Naive thymus-derived CD4-positive, alpha-beta T cell (primary cell): ENCODE measurements at regions not wholly inside any gene's neighbourhood (a gene's known extent, or its start where the extent isn't known, plus 50 kb on each side); places are given as distances from the start of the nearest gene placed in this dataset.

ENCODE experiments used
- ATAC-seq: fragments of 150-1000 bp; cut with Tn5 transposase; 2 replicates; pipeline ENCODE4 v1.10.0; 2021; ENCODE audit warnings: mild to moderate bottlenecking, moderate library complexity
- CTCF ChIA-PET: fragments of 350-600 bp; sonication (Branson Sonifier 250); formaldehyde crosslinking; loops from one replicate; lab custom pipeline; 2021; ENCODE audit warnings: antibody characterized with exemption; lab: Charles Lee
- POLR2A ChIA-PET: fragments of 350-600 bp; sonication (Branson Sonifier 250); formaldehyde crosslinking; loops from one replicate; lab custom pipeline; 2021; ENCODE audit warnings: antibody characterized with exemption, inconsistent platforms; lab: Charles Lee
- DNase-seq, 9 donors: peaks; one replicate each; pipeline versions ENCODE4 v3.0.0 to v3.0.0-alpha.2; 2020 to 2022; ENCODE audit warnings: mixed read lengths in 1 of 9
- H3K27ac ChIP-seq: one replicate; pipeline ENCODE4 v1.7.0; 2013; ENCODE audit warnings: mild to moderate bottlenecking, low read depth, low read length, moderate library complexity
- H3K27me3 ChIP-seq, 2 donors: one replicate each; pipeline ENCODE4 v1.7.0; 2013; ENCODE audit warnings: low read length in 2 of 2, mild to moderate bottlenecking in 2 of 2, moderate library complexity in 2 of 2; ENCODE audit not compliant: control insufficient read depth in 2 of 2, insufficient read depth in 2 of 2
- H3K36me3 ChIP-seq, 3 experiments: 1 replicate in 2 of 3; 2 replicates in 1 of 3; pipeline ENCODE4 v1.7.0; 2013; ENCODE audit warnings: low read length in 3 of 3, mild to moderate bottlenecking in 3 of 3, moderate library complexity in 1 of 3; ENCODE audit not compliant: insufficient read depth in 3 of 3, control insufficient read depth in 2 of 3
- H3K4me1 ChIP-seq, 2 donors: one replicate each; pipeline ENCODE4 v1.7.0; 2013; ENCODE audit warnings: low read length in 2 of 2, mild to moderate bottlenecking in 2 of 2, moderate library complexity in 1 of 2; ENCODE audit not compliant: control insufficient read depth in 2 of 2, insufficient read depth in 2 of 2
- H3K4me3 ChIP-seq: 2 replicates; pipeline ENCODE4 v1.7.0; 2013; ENCODE audit warnings: mild to moderate bottlenecking, low read length
- H3K9me3 ChIP-seq, 3 experiments: 1 replicate in 2 of 3; 2 replicates in 1 of 3; pipeline ENCODE4 v1.7.0; 2013; ENCODE audit warnings: low read length in 3 of 3; ENCODE audit not compliant: control insufficient read depth in 2 of 3
- H3K27ac Mint-ChIP-seq, 9 donors: one replicate each; pipeline ENCODE4 v1.8.0; 2020 to 2022; ENCODE audit warnings: mixed read lengths in 9 of 9, mild to moderate bottlenecking in 8 of 9, moderate library complexity in 5 of 9, inconsistent platforms in 2 of 9
- H3K27me3 Mint-ChIP-seq, 5 donors: one replicate each; pipeline ENCODE4 v1.8.0; 2021 to 2022; ENCODE audit warnings: mixed read lengths in 5 of 5, mild to moderate bottlenecking in 1 of 5
- H3K36me3 Mint-ChIP-seq, 5 donors: one replicate each; pipeline ENCODE4 v1.8.0; 2020 to 2022; ENCODE audit warnings: mixed read lengths in 5 of 5, mild to moderate bottlenecking in 3 of 5, inconsistent platforms in 1 of 5
- H3K4me1 Mint-ChIP-seq, 7 donors: one replicate each; pipeline ENCODE4 v1.8.0; 2020 to 2022; ENCODE audit warnings: mixed read lengths in 7 of 7, mild to moderate bottlenecking in 3 of 7, inconsistent platforms in 1 of 7
- H3K4me3 Mint-ChIP-seq, 10 donors: one replicate each; pipeline ENCODE4 v1.8.0; 2020 to 2022; ENCODE audit warnings: mild to moderate bottlenecking in 10 of 10, mixed read lengths in 10 of 10, moderate library complexity in 6 of 10, inconsistent platforms in 2 of 10
- H3K9me3 Mint-ChIP-seq, 11 donors: one replicate each; pipeline ENCODE4 v1.8.0; 2020 to 2022; ENCODE audit warnings: mixed read lengths in 11 of 11, mild to moderate bottlenecking in 4 of 11, inconsistent platforms in 1 of 11, moderate library complexity in 1 of 11
- intact Hi-C, 2 donors: fragments of 100-400 bp; cut with micrococcal nuclease; formaldehyde crosslinking; loops; one replicate each; pipeline ENCODE4 v1.15.1; 2023

DNA sequence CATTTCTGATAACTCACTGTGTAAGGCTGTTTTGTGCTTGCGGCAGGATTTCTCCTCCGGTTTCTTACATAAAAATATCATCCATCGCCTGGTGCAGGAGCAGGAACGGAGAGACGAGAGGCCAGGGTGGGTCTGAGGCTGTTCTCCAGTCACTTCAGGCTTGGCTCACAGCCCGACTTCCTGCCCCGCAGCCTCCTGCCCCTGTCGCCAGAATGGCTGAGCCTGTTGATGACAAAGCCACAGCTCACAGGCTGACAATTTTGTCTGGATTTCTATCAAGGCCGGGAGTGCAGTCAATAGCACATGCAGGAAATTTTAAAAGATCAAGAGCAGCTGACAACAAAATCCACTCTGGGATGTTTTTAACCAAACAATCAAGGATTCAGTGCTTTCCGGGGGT, 229.7 kb upstream of the ZNF32 start:
- Mint-ChIP-seq H3K27ac (no peak overlapping the region), H3K4me1 (peaks cover 0 to 6% (median 2%) of the 10 kb centered on the region in 7 donors), H3K4me3 (peak overlapping the region in 1 of 10 donors; percentile 34), H3K36me3 (peaks cover 0 to 3% (median 0%) of the 10 kb centered on the region in 5 donors), H3K9me3 (peaks cover 0 to 2% (median 0%) of the 10 kb centered on the region in 11 donors), H3K27me3 (peaks cover 0 to 10% (median 0%) of the 10 kb centered on the region in 5 donors)
- ATAC-seq (no peak), DNase-seq (no peak)
- H3K27me3 ChIP-seq = no peaks in the 10 kb centered on the region
- ChIA-PET CTCF (no interaction called here), POLR2A (no interaction called here)
- H3K36me3 ChIP-seq = no peaks in the 10 kb centered on the region
- no peaks in the 10 kb centered on the region for H3K9me3 ChIP-seq
- H3K4me3 ChIP-seq = no peak overlapping the region
- H3K4me1 ChIP-seq = no peaks in the 10 kb centered on the region
- H3K27ac ChIP-seq = no peak overlapping the region
- intact Hi-C loops = no loop called here

DNA sequence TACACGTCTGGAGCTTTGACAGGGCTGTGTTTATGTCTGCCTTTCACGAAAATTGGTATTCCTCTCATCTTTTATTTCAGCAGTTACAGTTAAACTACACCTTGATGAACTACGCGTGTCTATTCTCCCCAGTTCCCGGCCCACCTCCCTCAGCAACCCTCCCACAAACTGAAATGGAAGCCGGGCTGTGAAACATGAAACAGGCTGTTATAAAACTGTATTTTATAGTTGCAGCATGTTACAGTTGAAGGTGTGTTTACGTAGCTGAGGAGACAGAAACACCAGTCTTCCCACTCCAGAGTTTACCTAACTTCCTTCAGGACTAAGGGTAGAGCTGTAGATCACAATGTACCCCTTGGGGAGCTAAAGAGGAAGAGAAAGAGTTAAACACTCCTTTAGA, 228.3 kb upstream of the ZNF32 start:
- Histone ChIP-seq H3K4me1 (no peaks in the 10 kb centered on the region), H3K4me3 (no peak overlapping the region), H3K27me3 (no peaks in the 10 kb centered on the region), H3K36me3 (no peaks in the 10 kb centered on the region), H3K9me3 (no peaks in the 10 kb centered on the region), H3K27ac (no peak overlapping the region)
- ChIA-PET POLR2A (no interaction called here), CTCF (no interaction called here)
- ATAC-seq (no peak), DNase-seq (no peak)
- peaks cover 0 to 7% (median 0%) of the 10 kb centered on the region in 5 donors for H3K27me3 Mint-ChIP-seq
- H3K27ac Mint-ChIP-seq = no peak overlapping the region
- no peak overlapping the region for H3K4me3 Mint-ChIP-seq
- peaks cover 0 to under 1% (median 0%) of the 10 kb centered on the region in 11 donors for H3K9me3 Mint-ChIP-seq
- H3K4me1 Mint-ChIP-seq = peaks cover 0 to 6% (median 2%) of the 10 kb centered on the region in 7 donors
- H3K36me3 Mint-ChIP-seq = peaks cover 0 to 3% (median 0%) of the 10 kb centered on the region in 5 donors
- intact Hi-C loops = no loop called here

DNA sequence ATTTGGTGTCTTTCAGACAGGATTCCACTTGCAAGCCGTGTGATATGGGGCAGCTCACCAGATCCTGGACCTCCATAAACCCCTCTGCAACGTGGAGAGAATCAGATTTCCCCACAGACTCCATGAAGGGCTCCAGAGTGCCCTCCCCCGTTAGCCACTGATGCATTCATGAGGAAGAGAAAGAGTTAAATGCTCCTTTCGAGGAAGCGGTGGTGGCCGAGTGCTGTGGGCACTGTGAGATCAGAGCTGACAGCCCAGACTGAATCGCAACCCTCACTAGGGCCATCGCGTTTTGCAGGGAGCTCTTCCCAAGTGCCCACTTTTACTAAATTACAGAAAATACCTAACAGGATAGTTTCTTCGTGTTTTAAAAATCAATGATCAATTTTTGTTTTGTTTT, 226.3 kb upstream of the ZNF32 start:
- ATAC-seq = no peak
- H3K4me1 ChIP-seq = no peaks in the 10 kb centered on the region
- no peak overlapping the region for H3K27ac Mint-ChIP-seq
- no peaks in the 10 kb centered on the region for H3K9me3 ChIP-seq
- no peaks in the 10 kb centered on the region for H3K27me3 ChIP-seq
- ChIA-PET CTCF (no interaction called here), POLR2A (no interaction called here)
- H3K36me3 ChIP-seq = no peaks in the 10 kb centered on the region
- no peak for DNase-seq
- peaks cover 0 to 6% (median 2%) of the 10 kb centered on the region in 7 donors for H3K4me1 Mint-ChIP-seq
- no peak overlapping the region for H3K4me3 ChIP-seq
- peaks cover 0 to 3% (median 0%) of the 10 kb centered on the region in 5 donors for H3K36me3 Mint-ChIP-seq
- H3K27ac ChIP-seq = no peak overlapping the region
- peaks cover 0 to 7% (median 0%) of the 10 kb centered on the region in 5 donors for H3K27me3 Mint-ChIP-seq
- intact Hi-C loops = no loop called here
- H3K4me3 Mint-ChIP-seq = no peak overlapping the region
- no peaks in the 10 kb centered on the region for H3K9me3 Mint-ChIP-seq

GRCh38 chr10:43873717-43874116, 225.0 kb upstream of the ZNF32 start:
- Histone ChIP-seq H3K36me3 (no peaks in the 10 kb centered on the region), H3K9me3 (no peaks in the 10 kb centered on the region), H3K27me3 (no peaks in the 10 kb centered on the region), H3K4me1 (no peaks in the 10 kb centered on the region), H3K27ac (no peak overlapping the region), H3K4me3 (no peak overlapping the region)
- peaks cover 0 to 1% (median 0%) of the 10 kb centered on the region in 5 donors for H3K36me3 Mint-ChIP-seq
- peaks cover 0 to 6% (median 0%) of the 10 kb centered on the region in 5 donors for H3K27me3 Mint-ChIP-seq
- no peak overlapping the region for H3K4me3 Mint-ChIP-seq
- ATAC-seq (no peak), DNase-seq (no peak)
- CTCF ChIA-PET = no interaction called here
- intact Hi-C loops = no loop called here
- no peaks in the 10 kb centered on the region for H3K9me3 Mint-ChIP-seq
- no peak overlapping the region for H3K27ac Mint-ChIP-seq
- POLR2A ChIA-PET = no interaction called here
- H3K4me1 Mint-ChIP-seq = peaks cover 0 to 4% (median 2%) of the 10 kb centered on the region in 7 donors

DNA sequence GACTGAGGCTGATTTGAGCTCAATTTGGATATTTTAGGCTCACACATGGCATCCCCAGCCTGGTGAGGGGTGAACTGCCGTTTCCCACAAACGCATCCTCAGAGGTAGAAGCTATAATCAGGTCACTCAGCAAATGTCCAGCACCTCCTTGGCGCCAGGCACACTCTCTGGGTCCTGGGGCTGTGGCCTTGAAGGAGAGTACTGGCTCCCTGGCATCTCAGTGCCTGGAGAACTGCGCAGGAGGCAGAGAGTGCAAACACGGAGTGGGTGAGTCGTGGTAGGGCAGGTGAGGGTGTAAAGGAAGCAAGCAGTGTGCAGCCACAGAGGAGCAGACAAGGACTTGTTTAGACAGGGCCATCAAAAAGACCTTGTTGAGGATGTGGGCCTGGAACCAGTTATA, 224.0 kb upstream of the ZNF32 start:
- Histone ChIP-seq H3K4me1 (no peaks in the 10 kb centered on the region), H3K36me3 (no peaks in the 10 kb centered on the region), H3K4me3 (no peak overlapping the region), H3K27me3 (no peaks in the 10 kb centered on the region), H3K9me3 (no peaks in the 10 kb centered on the region), H3K27ac (no peak overlapping the region)
- H3K27ac Mint-ChIP-seq = peak overlapping the region in 2 of 9 donors; percentile 6 to 23
- intact Hi-C loops = no loop called here
- no peaks in the 10 kb centered on the region for H3K9me3 Mint-ChIP-seq
- H3K36me3 Mint-ChIP-seq = no peaks in the 10 kb centered on the region
- no peaks in the 10 kb centered on the region for H3K4me1 Mint-ChIP-seq
- no peak overlapping the region for H3K4me3 Mint-ChIP-seq
- H3K27me3 Mint-ChIP-seq = peaks cover 0 to 6% (median 0%) of the 10 kb centered on the region in 5 donors
- CTCF ChIA-PET = no interaction called here
- ATAC-seq (no peak), DNase-seq (no peak)
- POLR2A ChIA-PET = no interaction called here

DNA sequence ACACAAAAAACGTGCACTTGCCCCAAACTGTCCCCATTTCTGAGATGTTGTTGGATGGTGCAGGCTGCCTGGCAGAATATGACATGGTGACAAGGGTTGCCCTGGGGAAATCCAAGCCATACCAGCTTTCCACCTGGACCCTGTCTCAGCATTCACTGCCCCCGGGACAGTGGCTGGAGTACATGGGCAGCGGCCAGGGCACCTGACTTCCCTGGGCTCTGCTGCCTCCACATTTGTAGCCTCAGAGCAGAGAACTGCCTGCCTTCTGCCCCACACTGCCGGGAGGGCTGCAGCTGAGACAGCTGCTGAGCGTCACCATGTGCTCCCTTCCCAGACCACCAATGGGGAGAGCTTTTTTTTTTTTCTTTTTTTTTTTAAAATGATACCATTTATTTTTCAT, 222.9 kb upstream of the ZNF32 start:
- H3K4me1 ChIP-seq = no peaks in the 10 kb centered on the region
- Mint-ChIP-seq H3K4me1 (no peaks in the 10 kb centered on the region), H3K9me3 (no peaks in the 10 kb centered on the region), H3K27me3 (peaks cover 0 to 6% (median 0%) of the 10 kb centered on the region in 5 donors), H3K27ac (no peak overlapping the region), H3K36me3 (no peaks in the 10 kb centered on the region), H3K4me3 (no peak overlapping the region)
- no peak overlapping the region for H3K27ac ChIP-seq
- no peak for DNase-seq
- H3K4me3 ChIP-seq = no peak overlapping the region
- intact Hi-C loops = no loop called here
- ChIA-PET CTCF (no interaction called here), POLR2A (interaction anchor here (0.5 kb wide), 1 partner anchor 1146 kb away, joined by 3 read pairs; no protein-coding TSS in a partner anchor)
- no peaks in the 10 kb centered on the region for H3K36me3 ChIP-seq
- H3K9me3 ChIP-seq = no peaks in the 10 kb centered on the region
- ATAC-seq = no peak
- H3K27me3 ChIP-seq = no peaks in the 10 kb centered on the region

DNA sequence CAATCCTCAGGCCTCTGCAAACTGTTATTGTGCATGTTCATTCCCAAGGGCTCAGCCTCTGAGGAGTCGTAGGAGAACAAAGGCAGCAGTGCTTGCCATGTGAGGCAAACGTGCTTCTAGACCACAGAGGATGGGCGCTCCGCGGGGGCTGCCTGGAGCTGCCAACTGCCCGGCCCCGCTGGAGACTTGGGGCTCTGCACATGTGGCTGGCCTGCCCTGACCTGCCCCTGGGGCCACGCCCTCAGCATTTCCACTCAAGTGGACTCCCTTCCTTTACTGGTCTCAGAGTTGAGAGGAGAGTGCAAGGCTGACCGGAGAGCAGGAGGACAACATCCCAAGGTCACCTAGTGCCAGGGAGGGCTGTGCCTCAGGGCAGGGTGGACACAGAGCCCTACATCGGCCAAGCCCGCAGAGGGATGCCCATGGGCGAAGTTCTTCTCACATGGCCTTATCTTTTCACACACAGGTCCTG, 222.3 kb upstream of the ZNF32 start:
- H3K36me3 Mint-ChIP-seq = no peaks in the 10 kb centered on the region
- POLR2A ChIA-PET = interaction anchor here (0.5 kb wide), 1 partner anchor 1147 kb away, joined by 3 read pairs; no protein-coding TSS in a partner anchor
- H3K36me3 ChIP-seq = no peaks in the 10 kb centered on the region
- no peak for ATAC-seq
- intact Hi-C loops = no loop called here
- H3K27ac ChIP-seq = no peak overlapping the region
- H3K27ac Mint-ChIP-seq = no peak overlapping the region
- H3K27me3 Mint-ChIP-seq = peaks cover 0 to 6% (median 0%) of the 10 kb centered on the region in 5 donors
- no peak for DNase-seq
- CTCF ChIA-PET = no interaction called here
- H3K9me3 Mint-ChIP-seq = no peaks in the 10 kb centered on the region
- H3K4me3 ChIP-seq = no peak overlapping the region
- H3K9me3 ChIP-seq = no peaks in the 10 kb centered on the region
- H3K4me1 ChIP-seq = no peaks in the 10 kb centered on the region
- no peaks in the 10 kb centered on the region for H3K4me1 Mint-ChIP-seq
- no peak overlapping the region for H3K4me3 Mint-ChIP-seq
- no peaks in the 10 kb centered on the region for H3K27me3 ChIP-seq
